D721Med (cell line): ENCODE measurements at regions not wholly inside any gene's neighbourhood (a gene's known extent, or its start where the extent isn't known, plus 50 kb on each side); places are given as distances from the start of the nearest gene placed in this dataset.

Source experiments
- DNase-seq: peaks from one replicate; pipeline ENCODE4 v3.0.0; 2011; ENCODE audit warnings: low spot score; ENCODE audit not compliant: insufficient read length
- FAIRE-seq: peaks from 2 replicates; lab custom pipeline; 2011; peaks lifted over from hg19 to GRCh38; lab: Jason Lieb, UNC
- CTCF ChIP-seq: IDR thresholded peaks from 2 replicates; pipeline ENCODE4 v1.5.1; 2012; ENCODE audit warnings: mild to moderate bottlenecking, control low read depth; ENCODE audit not compliant: insufficient read depth; ENCODE audit errors: missing control alignments

- FAIRE-seq (no peak), DNase-seq (no peak)
- TF ChIP-seq CTCF, result no peak
These were observed 740.4 kb downstream of the TRIML1 start for GRCh38 chr4:188879598-188879997.

GRCh38 chr4:188887905-188888304 is 748.7 kb downstream of the TRIML1 start:
- no peak for TF ChIP-seq CTCF
- DNase-seq (no peak), FAIRE-seq (no peak)

- DNase-seq, result no peak
- FAIRE-seq, result no peak
- no peak for TF ChIP-seq CTCF
These were observed 753.6 kb downstream of the TRIML1 start for GRCh38 chr4:188892837-188893236.

- DNase-seq, result no peak
- no peak for FAIRE-seq
- TF ChIP-seq CTCF, result no peak
These were observed 764.7 kb downstream of the TRIML1 start for GRCh38 chr4:188903986-188904385.

- no peak for FAIRE-seq
- DNase-seq, result no peak
- no peak for TF ChIP-seq CTCF
These were observed 765.4 kb downstream of the TRIML1 start for GRCh38 chr4:188904617-188905016.

GRCh38 chr4:188905248-188905647 is 766.0 kb downstream of the TRIML1 start:
- no peak for FAIRE-seq
- no peak for TF ChIP-seq CTCF
- no peak for DNase-seq

GRCh38 chr4:188911199-188911598 is 772.0 kb downstream of the TRIML1 start:
- FAIRE-seq (no peak), DNase-seq (no peak)
- no peak for TF ChIP-seq CTCF
